ENCODE measurements at regions not wholly inside any gene's neighbourhood (a gene's known extent, or its start where the extent isn't known, plus 50 kb on each side); places are given as distances from the start of the nearest gene placed in this dataset.
"Not testable (repeated sequence)": the region's sequence is repeated elsewhere in the genome, so short reads cannot be mapped to it uniquely, and the experiment has no call there.

DNA sequence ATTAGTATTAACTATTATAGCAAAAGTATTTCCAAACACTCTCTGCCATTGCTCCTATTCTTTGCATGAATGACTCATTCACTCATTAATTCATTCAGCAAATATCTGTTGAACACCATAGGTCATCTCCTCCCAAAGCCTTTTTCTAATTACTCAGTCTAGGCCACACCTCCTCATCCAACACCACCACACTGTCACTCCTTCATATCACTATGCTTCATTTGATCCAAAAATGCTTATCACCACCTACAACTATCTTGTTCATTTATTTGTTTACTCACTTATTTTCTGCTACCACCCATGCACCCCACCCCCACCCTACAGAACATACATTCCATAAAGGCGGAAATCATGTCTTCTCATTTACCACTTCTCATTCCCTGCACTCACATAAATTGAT, 94.4 kb upstream of the TNFSF4 start:
- DNase-seq, result no peak

DNA sequence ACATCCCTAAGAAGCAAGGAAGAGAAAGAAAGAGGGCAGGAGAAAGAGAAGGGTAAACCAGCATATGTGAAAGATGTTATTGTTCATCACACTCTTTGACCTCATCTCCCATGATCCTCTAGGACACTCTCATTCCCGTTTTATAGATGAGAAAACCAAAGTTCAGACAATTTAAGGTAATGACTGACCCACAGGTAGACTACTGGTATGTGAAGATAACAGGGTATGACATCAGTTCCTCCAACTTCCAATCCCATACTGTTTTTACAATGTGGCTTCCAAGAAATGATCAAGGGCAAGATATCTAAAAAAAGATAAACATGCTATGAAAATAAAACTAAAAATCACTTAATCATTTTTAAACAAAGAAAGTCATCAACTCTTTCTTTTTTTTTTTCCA, 95.2 kb upstream of the TNFSF4 start:
- DNase-seq, result no peak

DNA sequence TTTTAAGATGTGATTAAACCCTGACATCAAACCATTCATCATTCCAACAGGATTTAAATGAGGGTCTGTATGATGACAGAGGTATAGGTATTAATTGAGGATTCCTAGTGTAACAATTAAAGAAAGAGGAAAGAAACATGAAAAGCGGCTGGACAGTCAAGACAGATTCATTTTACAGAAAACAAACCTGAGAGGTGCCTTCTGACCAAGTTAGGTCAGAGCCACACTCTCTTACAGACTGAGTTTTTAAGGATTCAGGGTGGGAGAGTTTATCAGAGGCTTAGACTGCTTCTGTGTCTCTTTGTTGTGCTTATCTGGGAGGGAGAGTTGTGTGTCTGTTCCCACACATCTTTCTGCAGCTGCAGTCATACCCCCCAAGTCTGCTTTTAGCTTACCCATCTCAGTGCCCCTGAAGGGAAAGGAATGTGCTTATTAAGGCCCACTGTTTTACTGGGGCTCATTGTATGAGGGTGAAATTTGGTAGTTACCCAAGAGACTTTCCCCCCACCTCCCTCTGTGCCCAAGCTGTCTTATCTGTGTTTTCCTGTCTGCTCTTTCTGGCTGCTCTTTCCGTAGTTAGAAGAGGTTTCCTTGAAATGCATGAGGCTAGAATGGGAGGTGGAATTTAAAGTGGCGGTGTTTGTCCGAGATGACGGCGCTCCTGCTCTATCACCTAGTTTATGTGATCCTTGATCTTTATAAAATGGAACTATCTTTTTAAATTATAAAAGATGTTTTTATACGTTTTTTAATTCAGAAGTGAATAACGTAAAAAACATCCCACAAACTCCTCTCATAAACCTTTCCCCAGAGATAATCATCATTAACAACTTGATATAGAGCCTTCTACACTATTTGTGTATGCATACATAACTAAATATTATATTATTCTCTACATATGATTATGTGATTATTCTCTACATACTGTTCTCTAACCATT, 96.0 kb upstream of the TNFSF4 start:
- no peak for DNase-seq

DNA sequence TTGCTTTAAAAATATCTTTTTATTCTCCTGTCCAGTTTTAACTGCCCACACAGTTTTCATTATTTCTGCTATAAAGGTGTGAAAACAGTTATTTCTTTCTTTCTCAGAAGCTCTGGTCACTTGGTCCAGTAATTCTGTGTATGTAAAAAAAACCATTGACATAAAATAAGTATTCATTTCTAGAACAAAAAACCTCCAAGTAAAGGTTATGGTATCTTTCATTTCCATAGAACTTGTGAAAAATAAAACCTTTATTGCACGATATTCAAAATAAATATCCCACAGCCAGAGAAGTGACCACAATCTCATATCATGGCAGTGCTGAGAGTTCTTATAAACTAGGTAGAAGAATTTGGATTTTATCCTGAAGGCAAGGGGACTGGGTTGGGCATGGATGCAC, 96.9 kb upstream of the TNFSF4 start:
- DNase-seq, result no peak

DNA sequence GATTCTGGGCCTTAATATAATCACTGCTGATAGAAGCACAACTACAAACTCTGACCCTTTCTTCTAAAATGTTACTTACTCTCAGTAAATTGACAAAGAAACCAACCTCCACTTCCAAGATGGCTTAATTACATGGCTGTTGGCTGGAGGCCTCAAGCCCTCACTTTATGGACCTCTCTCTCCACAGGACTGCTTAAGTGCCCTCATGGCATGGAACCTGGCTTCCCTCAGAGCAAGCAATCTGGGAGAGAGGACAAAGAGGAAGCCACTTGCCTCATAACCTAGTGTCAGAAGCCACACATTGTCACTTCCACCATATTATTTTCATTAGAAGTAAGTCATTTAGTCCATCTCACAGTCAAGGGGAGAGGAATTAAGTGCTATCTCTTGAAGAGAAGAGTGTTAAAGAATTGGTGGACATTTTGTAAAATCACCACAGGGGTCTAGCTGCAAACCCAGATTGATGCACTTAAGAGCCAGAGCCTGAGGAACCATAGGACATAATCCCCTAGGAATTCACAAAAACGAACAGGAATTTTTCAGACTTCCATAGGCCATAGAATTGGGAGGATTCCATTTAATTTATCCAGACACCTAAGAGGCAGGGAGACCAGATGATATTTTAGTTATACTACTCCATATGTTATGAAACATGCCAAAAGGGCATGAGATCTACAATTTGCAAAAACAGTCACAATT, 97.5 kb upstream of the TNFSF4 start:
- no peak for DNase-seq

DNA sequence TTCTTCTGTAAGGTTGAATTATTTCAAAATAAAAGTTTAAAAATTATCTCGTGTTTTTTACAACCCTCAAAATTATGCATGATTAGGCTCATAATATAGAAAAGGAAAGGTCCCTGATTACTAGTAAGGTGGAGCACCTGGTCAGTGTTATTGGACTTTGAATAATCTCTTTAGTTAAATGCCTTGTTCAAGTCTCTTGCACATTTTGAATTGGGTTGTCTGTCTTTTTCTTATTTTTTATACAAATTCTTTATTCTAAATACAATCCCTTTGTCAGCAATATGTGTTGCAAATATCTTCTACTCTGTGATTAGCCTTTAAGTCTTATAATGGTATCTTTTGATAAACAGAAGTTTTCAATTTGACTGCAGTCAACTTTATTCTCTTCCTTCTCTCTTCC, 100.7 kb upstream of the TNFSF4 start:
- DNase-seq, result no peak

DNA sequence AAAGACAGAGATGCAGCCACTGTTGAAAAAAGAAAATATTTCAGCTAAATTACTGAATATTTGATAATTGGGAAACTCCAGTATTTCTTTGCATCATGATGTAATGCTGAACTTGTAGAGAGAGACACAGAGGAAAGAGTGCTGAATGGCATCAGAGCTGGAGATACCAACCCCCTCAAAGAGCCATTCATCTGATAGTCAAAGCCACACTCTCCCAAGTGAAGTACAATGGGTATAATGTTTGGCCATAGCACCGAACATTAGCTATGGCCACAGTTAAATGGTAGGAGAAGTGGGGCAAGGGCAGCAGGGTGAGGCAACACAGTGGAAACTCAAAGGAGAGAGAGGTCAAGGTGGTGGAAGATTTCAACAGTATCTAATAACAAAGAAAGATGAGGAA, 107.5 kb upstream of the TNFSF4 start:
- DNase-seq, result no peak

DNA sequence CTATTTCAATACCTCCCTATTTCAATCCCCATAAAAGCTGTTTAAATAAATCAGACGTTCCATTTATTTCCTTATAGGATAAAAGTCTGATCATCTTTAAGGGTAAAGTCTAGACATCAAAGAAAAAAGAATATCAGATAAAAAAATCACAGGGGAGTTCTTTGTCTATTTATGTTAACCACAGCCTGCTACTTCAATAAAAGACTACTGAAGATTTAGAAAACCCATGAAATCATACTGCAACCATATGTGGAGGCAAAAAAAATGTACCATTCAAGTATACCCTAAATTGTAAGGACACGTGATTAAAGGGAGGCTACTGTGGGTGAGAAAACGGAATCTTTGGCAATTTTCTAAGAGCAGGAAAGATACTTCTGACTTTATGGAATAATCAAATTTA, 108.2 kb upstream of the TNFSF4 start:
- no peak for DNase-seq

DNA sequence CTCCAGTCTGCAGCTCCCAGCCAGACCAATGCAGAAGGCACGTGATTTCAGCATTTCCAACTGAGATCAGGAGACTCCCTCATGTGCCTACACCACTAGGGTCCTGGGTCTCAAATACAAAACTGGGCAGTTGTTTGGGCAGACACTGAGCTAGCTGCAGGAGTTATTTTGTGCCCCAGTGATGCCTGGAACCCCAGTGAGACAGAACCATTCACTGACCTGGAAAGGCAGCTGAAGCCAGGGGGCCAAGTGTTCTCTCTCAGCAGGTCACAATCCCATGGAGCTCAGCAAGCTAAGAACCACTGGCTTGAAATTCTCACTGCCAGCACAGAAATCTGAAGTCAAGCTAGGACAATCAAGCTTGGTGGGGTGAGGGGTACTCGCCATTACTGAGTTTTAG, 111.7 kb upstream of the TNFSF4 start:
- no peak for DNase-seq

DNA sequence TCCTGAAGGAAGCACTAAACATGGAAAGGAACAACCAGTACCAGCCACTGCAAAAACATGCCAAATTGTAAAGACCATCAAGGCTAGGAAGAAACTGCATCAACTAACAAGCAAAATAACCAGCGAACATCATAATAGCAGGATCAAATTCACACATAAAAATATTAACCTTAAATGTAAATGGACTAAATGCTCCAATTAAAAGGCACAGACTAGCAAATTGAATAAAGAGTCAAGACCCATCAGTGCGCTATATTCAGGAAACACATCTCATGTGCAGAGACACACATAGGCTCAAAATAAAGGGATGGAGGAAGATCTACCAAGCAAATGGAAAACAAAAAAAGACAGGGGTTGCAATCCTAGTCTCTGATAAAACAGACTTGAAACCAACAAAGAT, 117.2 kb upstream of the TNFSF4 start:
- DNase-seq, result not testable (repeated sequence)

DNA sequence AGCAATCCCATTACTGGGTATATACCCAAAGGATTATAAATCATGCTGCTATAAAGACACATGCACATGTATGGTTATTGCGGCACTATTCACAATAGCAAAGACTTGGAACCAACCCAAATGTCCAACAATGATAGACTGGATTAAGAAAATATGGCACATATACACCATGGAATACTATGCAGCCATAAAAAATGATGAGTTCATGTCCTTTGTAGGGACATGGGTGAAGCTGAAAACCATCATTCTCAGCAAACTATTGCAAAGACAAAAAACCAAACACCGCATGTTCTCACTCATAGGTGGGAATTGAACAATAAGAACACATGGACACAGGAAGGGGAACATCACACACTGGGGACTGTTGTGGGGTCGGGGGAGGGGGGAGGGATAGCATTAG, 120.9 kb upstream of the TNFSF4 start:
- DNase-seq, result not testable (repeated sequence)

DNA sequence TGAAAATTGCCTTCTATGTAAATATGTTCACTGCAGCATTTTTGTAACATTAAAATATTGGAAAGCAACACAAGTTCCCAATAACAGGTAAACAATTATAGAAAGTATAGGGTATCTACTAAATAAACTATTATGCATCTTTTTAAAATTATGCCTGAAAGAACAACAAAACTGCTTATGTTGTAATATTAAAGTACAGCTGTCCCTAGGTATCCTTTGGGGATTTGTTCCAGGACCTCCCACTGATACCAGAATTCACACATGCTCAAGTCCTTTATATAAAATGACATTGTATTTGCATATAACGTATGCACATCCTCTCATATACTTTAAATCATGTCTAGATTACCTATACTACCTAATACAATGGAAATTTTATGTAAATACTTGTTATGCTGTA, 121.8 kb upstream of the TNFSF4 start:
- DNase-seq, result no peak

DNA sequence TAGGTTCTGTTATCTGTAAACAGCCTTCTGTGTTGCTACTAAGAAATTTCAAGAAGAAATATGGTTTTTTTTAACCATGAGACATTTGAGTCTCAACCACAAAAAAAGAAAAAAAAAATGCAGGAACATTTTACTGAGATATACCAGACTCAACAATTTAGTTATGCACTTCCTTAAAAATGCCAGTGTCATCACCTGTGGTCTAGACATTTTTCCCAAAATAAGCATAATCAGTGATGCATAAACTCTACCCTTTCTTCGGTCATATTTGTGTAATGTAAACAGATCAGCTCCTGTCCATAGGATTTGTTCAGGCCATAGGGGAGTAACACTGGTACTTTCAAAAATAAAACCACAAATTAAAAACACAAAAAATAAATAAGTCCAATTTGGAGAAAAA, 122.6 kb upstream of the TNFSF4 start:
- DNase-seq, result no peak

DNA sequence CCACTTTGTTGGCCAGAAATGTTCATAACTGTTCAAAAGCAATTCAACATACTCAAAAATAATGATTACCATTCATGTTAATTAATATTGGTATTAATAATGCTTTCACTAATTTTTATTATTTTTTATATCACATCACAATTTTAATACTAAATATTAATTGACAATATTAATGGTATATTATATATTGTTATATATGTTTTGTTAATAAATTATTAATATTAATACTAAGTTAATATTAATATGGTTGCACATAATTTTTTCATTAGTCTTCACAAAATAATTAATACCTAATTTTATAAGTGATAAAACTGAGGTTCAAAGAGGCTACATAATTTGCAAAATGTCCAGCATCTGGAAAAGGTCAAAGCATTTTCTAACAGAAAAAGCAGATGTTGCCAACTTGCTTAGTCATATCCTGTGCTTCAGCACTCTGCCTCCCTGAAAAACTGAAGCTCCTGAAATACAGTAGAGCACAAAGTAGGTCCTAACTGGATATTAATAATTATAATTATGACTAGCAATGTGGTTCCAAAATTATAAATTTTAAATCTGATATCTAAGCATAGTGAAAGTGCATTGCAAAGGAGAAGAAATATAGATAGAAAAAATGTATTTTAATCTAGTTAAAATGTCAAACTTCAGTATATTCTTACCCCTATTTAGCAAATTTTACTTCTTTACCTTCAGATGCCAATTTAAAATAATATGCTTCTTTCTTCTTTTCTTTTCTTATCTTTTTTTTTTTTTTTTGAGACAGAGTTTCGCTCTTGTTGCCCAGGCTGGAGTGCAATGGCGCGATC, 123.2 kb upstream of the TNFSF4 start:
- no peak for DNase-seq

DNA sequence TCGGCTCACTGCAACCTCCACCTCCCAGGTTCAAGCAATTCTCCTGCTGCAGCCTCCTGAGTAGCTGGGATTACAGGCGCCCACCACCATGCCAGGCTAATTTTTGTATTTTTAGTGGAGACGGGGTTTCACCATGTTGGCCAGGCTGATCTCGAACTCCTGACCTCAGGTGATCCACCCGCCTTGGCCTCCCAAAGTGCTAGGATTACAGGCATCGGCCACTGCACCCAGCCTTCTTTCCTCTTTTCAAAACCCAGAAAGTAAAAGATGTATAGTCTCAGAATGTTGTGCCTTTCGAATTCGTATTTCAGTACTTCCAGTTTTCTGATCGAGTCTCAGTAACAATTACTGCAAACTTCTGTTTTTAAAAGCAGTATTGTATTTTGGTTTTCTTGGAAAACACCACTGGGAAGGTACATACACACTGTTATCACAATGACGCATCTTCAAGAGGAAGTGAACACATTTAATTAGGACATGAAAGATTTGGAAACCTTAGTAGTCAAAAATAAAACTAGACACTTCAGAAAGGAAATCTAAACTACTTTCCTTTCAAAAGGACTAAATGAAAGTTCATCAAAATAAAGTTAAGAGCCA, 123.9 kb upstream of the TNFSF4 start:
- not testable (repeated sequence) for DNase-seq

DNA sequence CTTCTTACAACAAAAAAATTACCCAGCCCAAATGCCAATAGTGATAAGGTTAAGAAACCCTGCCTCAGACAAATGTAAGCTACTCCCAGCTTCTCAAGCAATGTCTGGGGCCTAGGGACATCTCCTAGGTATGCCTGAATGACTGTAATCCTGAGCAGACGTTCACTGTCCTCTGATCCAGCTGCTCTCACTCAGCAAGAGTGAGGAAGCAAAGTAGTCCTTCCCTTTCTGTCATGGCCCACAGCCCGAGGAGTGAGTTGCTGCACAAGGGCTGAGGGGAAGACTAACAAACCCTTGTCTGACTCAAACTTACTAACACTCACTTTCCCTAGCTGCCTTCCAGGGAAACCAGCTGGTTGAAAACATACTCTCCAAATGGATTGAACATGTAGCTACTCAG, 124.9 kb upstream of the TNFSF4 start:
- no peak for DNase-seq

DNA sequence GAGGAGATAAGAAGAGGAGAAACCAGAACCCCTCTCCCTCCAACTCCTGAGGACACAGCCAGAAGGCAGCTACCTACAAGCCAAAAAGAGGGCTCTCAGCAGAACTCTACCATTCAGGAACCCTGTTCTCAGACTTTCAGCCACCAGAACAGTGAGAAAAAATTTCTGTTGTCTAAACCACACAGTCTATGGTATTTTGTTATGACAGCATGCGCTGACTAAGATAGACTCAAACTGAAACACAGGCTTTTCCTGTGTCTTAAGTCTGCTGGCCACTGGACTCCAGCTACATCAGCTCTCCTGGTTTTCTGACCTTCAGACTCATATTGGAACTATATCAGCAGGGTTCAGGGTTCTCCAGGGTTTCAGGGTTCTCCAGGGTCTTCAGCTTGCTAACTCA, 126.5 kb upstream of the TNFSF4 start:
- no peak for DNase-seq

DNA sequence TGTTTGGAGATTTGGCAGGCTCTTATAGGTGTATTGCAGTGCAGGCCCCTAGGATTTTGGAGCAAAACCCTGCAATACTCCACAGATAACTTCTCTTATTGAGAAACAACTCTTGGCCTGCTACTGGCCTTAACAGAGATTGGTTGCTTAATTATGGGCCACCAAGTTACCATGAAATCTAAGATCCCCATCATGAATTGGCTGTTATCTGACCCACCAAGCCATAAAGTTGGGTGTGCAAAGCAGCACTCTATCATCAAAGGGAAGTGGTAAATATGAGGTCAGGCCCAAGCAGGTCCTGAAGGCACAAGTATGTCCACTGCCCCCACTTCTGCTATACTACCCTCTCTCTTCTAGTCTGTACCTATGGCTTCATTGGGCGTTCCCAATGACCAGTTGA, 130.0 kb upstream of the TNFSF4 start:
- no peak for DNase-seq

DNA sequence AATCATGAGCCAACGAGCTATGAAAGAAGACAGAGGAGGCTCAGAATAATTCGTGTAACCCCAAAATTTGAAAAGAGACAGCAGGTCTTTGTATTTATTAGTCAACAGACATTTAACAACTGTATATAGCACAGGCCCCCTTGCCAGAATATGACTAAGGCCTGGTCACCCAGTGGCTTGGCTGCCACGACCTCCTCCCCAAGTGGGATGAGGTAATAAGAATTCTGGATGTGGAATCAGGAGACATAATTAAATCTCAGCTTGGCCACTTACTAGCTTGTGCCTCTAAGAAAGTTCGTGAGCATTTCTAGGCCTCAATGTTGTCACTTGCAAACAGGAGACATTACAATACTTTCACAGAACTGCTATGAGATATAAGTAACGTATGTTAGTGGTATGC, 134.2 kb upstream of the TNFSF4 start:
- DNase-seq, result no peak

DNA sequence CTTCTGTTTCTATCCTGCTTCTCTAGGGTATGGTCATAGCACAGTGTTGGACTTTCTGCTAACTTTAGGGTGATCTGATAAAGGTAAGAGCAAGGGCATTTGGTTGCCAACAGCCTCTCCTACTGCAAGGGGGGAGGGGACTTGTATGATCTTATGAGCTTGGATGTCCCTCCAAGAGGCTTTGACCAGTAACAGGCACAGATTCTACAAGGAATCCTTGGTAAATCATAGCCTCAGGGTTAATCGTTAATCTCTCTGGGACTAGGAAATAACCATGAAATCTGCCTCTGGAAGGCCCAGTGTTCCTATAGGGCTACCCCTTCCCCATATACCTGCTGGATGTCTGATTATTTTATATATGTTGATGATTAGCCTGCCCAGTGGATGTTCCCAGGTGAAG, 134.8 kb upstream of the TNFSF4 start:
- DNase-seq, result no peak

DNA sequence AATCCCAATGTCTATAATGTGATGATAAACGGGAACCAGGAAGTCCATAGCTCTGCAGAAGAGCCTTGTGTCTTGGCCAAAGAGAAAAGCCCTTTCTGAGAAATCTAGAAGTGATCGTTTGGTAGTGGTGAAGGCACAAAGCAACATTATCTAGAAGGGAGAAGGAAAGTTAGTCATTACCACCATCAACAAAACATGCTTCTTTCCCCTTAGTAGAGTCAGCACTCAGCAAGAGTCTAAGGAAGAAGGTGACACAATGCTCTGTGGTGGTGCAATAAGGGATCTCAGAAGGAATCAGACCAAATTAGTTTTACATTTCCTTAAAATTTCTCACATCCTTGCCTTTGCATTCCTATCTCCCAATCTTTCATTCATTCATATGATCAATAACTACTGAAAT, 134.4 kb upstream of the PRDX6 start:
- DNase-seq, result no peak

DNA sequence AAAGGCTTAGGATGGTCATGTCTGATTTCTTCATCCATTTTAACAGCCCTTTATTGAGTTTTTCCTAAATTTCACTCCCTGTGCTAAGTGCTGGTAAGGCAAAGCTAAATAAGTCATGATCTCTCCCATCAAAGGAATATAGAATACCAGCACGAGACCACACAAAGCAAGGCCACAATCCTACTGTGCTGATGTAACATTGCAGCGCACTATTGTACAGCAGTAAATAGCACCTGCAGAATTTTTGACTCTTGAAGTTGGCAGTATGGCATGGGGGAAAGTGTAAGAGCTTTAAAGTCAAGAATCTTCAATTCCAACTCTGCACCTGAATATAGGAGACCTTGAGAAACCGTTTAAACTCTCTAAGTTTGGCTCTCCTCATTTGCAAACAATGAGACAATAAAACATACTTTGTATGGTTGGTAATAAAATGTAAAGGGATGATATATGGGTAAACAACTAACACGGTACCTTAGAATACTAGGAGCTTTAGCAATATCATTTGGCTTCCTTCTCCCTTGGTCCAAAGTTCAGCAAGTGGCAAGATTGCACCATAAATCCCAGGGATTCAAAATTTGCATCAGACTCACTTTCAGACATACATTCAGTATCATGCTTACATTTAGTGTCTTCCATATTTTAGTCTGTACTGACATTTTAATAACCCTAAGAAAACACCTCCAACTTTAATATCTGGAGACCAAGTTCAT, 132.9 kb upstream of the PRDX6 start:
- DNase-seq, result no peak

Data from stimulated activated CD4-positive, alpha-beta T cell treated with anti-CD3 and anti-CD28 coated beads, Interleukin-15, amount 100 ng/mL, for 24 hours (primary cell).